GM12875 (cell line): ENCODE measurements at regions not wholly inside any gene's neighbourhood (a gene's known extent, or its start where the extent isn't known, plus 50 kb on each side); places are given as distances from the start of the nearest gene placed in this dataset.
"Not testable (repeated sequence)": the region's sequence is repeated elsewhere in the genome, so short reads cannot be mapped to it uniquely, and the experiment has no call there.

Experiments used
- H3K4me3 ChIP-seq: one replicate; pipeline ENCODE4 v1.5.1; 2011; ENCODE audit warnings: low read depth, low read length, control low read depth
- TF ChIP-seq, protein P1 (sequence below): IDR thresholded peaks from 2 replicates; pipeline ENCODE4 v1.5.1; 2011; ENCODE audit warnings: low read depth, mild to moderate bottlenecking, control low read depth, inconsistent platforms, low read length, moderate library complexity, borderline replicate concordance; ENCODE audit not compliant: insufficient read depth

DNA sequence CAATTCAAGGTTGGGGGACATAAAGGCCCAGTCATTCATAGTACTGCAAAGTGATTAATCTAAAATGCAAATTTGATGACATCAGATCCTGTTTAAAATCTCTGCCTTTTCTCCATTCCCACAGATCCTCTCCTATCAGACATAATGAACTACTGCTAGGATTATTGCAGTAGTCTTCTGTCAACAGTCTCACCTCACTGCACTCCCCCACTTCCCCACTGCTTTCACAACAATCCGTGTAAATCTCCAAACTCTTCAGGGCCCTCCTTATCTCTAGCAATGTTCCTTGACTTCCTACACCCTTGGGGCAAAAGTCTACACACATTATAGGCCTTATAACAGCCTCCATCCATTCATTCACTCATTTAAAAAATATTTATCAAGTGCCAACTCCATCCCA lies 112.4 kb downstream of the KBTBD2 start:
- TF ChIP-seq, protein P1, sequence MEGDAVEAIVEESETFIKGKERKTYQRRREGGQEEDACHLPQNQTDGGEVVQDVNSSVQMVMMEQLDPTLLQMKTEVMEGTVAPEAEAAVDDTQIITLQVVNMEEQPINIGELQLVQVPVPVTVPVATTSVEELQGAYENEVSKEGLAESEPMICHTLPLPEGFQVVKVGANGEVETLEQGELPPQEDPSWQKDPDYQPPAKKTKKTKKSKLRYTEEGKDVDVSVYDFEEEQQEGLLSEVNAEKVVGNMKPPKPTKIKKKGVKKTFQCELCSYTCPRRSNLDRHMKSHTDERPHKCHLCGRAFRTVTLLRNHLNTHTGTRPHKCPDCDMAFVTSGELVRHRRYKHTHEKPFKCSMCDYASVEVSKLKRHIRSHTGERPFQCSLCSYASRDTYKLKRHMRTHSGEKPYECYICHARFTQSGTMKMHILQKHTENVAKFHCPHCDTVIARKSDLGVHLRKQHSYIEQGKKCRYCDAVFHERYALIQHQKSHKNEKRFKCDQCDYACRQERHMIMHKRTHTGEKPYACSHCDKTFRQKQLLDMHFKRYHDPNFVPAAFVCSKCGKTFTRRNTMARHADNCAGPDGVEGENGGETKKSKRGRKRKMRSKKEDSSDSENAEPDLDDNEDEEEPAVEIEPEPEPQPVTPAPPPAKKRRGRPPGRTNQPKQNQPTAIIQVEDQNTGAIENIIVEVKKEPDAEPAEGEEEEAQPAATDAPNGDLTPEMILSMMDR, result no peak
- H3K4me3 ChIP-seq, result no peak overlapping the region

DNA sequence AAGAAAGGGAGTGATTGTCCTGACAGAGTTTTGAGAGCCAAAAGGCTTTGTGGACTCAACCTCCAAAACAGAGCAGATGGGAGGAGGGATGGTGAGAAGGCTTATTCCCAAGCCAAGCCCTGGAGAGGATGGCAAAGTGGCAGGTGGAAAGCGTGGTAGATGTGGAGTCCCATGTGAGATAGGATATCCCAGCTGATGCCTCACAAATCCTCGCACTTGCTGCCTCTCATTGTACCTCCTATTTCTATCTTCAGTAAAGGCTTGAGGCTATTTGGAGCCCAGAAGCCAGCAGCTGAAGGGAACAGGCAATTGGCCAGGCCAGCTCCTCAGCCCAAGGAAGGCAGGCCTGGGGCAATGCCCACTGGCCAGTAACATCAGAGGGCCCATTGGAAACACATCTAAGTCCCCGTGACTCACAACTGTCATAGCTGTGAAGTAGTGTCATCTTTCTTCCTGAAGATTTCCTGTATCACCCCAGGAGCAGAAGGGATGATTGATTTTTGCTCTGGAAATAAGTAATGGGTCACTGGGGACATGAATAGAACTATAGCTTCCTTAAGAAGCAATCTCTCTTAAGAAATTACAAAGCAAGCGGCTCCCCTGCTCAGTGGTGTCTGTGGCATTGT lies 114.4 kb downstream of the KBTBD2 start:
- not testable (repeated sequence) for H3K4me3 ChIP-seq

DNA sequence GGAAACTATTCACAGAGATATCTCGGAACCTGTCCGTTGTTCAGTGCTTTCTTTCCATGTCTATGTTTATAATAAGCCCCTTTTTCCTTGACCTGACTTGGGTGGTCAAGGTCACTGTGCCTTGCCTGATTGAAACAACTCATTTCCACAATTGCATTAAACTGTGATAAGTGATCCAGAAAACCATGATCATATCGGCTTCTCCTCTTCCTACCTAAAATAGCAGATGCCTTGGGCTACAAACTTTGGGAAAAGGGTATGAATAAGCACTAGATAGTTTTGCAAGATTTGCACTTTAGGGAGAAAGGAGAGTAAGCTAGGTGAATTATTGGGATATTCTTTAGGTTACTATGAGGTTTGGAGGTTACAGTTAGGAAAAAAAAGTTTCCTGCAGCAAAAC lies 115.2 kb downstream of the KBTBD2 start:
- H3K4me3 ChIP-seq, result not testable (repeated sequence)

DNA sequence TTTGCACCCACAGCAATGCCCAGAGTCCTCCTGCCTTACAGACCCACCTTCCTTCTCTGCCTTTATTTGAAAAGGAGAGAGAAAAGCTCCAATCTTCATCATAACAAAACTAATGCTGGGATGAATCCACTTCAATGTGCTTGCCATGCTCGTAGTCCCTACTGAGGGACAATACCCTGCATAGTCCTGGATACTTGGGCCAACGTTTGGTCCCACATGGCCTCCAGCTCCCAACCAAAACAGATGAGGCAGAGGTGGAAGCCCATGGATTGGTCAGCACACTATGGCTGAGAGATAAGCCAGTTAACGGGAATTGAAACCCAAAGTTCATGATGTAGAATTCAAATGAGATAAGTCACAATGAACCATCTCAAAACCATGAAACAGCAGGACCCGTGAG lies 115.8 kb downstream of the KBTBD2 start:
- H3K4me3 ChIP-seq, result not testable (repeated sequence)

DNA sequence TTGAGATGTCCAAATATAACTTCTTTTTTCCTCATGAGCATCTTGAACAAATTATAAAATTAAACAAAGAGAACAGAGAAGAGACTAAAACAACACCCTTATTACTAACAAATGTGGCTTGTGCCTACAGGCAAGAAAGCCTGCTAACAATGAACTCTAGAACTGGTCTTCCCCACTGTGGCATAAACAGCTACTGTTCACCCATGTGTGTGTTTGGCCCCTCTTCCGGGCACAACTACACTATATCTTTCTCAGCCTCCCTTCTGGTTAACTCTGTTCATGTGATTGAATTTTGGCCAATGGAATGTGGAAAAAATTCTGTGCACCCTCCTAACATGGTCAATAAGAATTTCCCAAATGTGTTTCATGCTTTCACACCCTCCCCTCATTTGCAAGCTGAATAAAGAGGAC lies 117.0 kb downstream of the KBTBD2 start:
- H3K4me3 ChIP-seq, result no peak overlapping the region
- TF ChIP-seq, protein P1, result no peak

DNA sequence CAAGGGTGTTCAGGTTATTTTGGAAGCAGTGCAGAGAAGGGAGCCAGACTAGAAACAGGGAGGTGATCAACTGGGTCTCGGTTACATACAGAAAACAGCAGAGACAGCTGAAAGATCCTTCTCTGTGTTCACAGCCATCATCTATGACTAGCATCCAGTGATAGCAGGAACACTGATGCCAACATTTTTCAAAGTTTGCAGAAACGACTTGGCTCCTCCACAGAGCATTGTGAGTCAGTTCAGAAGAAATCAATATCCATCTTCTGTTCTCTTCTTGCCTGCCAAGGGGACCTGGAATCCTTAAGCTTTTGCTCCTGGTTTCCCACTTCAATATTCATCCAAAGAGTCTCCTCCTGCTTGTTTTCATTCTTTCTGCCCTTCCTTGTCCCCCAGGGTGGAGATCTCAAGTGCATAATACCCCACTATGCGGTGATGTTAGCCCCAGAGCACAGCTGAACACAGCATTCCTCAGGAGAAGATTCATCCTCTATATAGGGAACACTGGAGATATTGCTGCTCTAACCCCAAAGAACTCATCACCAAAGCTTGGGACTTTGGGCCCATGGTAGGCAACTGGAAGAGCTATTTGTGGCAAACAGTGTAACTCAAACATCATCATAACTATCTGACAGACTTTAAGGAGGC lies 122.6 kb downstream of the KBTBD2 start:
- H3K4me3 ChIP-seq, result not testable (repeated sequence)

DNA sequence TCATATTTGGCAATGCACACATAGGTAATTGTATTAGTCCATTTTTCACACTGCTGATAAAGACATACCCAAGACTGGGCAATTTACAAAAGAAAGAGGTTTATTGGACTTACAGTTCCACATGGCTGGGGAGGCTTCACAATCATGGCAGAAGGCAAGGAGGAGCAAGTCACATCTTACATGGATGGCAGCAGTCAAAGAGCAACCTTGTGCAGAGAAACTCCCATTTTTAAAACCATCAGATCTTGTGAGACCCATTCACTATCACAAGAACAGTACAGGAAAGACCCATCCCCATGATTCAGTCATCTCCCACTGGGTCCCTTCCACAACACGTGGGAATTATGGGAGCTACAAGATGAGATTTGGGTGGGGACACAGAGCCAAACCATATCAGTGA lies 123.2 kb downstream of the KBTBD2 start:
- H3K4me3 ChIP-seq, result not testable (repeated sequence)

DNA sequence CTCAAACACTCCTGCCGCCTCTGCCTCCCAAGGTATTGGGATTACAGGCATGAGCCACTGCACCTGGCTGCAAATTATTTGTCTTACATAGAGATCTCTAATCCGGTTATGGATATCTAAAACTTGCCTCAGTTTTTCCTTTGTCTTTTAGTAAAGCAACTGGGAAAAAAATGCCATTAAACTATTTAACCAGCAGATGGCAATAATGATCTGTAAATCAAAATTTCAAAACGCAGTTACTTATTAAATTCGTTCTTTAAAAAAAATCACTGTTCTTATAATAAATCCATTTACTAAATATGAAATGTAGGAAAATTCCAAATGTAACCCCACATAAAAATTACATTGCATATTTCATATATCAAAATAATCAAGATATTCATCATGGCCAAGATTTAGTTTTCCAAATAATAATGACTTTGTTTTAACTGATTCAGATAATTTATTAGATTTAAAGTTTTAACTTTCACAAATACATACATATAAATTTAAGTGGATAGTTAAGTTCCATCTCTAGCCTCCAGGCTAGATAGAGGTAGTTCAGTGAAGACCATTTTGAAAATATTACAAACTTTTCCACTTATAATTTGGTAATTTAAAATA lies 125.8 kb downstream of the KBTBD2 start:
- H3K4me3 ChIP-seq, result not testable (repeated sequence)

DNA sequence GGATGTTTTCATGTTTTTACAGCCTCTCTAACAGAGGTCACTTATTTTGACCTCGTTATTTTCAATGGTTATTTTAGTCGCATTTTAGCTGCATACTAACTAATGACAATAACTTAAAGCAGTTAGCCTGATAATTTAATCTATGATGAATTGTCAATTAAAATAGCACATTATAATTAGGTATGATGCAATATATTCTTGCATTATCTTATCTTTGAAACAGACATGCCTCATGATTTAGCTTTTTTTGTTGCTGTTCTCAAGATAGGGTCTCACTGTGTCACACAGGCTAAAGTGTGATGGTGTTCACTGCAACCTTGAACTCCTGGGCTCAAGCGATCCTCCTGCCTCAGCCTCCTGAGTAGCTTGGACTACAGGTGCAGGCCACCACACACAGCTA lies 126.4 kb downstream of the KBTBD2 start:
- no peak overlapping the region for H3K4me3 ChIP-seq
- TF ChIP-seq, protein P1, result no peak

DNA sequence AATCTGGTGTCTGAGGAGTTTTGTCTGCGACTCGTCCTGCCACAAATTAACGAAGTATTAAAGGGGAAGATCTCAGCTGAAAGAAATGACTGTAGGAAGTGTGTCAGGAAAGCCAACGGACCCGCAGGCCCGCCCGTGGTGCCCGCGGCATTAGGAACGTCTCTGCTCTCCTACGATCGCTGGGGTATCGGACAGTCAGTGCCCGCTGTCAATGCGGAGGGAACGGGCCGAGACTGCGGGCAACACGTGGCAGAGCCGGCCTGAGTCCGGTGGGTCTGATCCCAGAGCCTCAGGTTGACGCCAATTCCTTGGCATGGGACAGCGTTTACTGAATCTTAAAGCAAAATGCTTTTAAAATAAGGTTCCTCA lies 128.7 kb downstream of the KBTBD2 start:
- no peak overlapping the region for H3K4me3 ChIP-seq
- TF ChIP-seq, protein P1, result no peak

DNA sequence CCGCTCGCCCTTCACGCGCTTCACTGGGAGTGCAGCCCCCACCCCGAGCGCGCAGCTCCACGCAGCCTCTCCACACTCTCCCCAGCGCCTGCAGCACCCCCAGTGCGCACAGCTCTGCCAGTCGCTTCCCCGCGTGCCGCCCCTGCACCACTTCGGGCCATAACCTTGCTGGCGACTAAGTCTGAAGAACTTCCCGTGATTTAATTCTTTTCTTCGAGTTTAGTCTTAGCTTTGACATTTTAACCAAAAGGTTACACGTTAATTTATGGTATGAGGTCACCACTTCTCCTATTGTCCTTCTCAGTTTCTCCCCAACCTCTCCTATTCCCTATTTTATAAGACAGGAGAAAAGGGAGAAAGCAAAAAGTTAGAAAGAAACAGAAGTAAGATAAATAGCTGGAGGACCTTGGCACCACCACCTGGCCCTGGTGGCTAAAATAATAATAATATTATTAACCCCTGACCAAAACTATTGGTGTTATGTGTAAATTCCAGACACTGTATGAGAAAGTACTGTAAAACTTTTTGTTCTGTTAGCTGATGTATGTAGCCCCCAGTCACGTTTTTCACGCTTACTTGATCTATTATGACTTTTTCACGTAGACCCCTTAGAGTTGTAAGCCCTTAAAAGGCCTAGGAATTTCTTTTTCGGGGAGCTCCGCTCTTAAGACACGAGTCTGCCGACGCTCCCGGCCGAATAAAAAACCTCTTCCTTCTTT lies 129.2 kb downstream of the KBTBD2 start:
- H3K4me3 ChIP-seq, result not testable (repeated sequence)
